Calu3 (cell line): ENCODE measurements at regions not wholly inside any gene's neighbourhood (a gene's known extent, or its start where the extent isn't known, plus 50 kb on each side); places are given as distances from the start of the nearest gene placed in this dataset.

ENCODE experiments used
- BruUV-seq: library from RNA; stranded (reverse); fragments of 400-500 nt; replicated peaks from 2 replicates; lab custom pipeline; 2021; lab: Mats Ljungman, UMichigan
- CTCF ChIA-PET: fragments of 300-600 bp; sonication (Branson Sonifier 250); formaldehyde crosslinking; loops from one replicate; lab custom pipeline; 2022; ENCODE audit warnings: antibody characterized with exemption; lab: Charles Lee
- DNase-seq: peaks from one replicate; pipeline ENCODE4 v3.0.0; 2022
- H3K27ac Mint-ChIP-seq: one replicate; pipeline ENCODE4 v1.8.0; 2022; ENCODE audit warnings: mixed read lengths; ENCODE audit not compliant: unreplicated experiment
- H3K27me3 Mint-ChIP-seq: one replicate; pipeline ENCODE4 v1.8.0; 2022; ENCODE audit warnings: mixed read lengths; ENCODE audit not compliant: unreplicated experiment
- H3K36me3 Mint-ChIP-seq: one replicate; pipeline ENCODE4 v1.8.0; 2022; ENCODE audit warnings: mild to moderate bottlenecking, moderate library complexity, mixed read lengths; ENCODE audit not compliant: insufficient read depth, unreplicated experiment
- H3K4me1 Mint-ChIP-seq: one replicate; pipeline ENCODE4 v1.8.0; 2022; ENCODE audit warnings: mild to moderate bottlenecking, low read depth, mixed read lengths; ENCODE audit not compliant: unreplicated experiment
- H3K4me3 Mint-ChIP-seq: one replicate; pipeline ENCODE4 v1.8.0; 2022; ENCODE audit warnings: mild to moderate bottlenecking, low read depth, moderate library complexity, mixed read lengths; ENCODE audit not compliant: unreplicated experiment
- H3K9me3 Mint-ChIP-seq: one replicate; pipeline ENCODE4 v1.8.0; 2022; ENCODE audit warnings: low read depth, mixed read lengths; ENCODE audit not compliant: unreplicated experiment
- intact Hi-C: fragments of 100-400 bp; cut with micrococcal nuclease; formaldehyde crosslinking; loops from one replicate; pipeline ENCODE4 v1.10.0; 2022; ENCODE audit not compliant: unreplicated experiment
- TF ChIP-seq, protein P1 (sequence below): fragments of 200-600 bp; IDR thresholded peaks from one replicate; pipeline ENCODE4 v1.8.0; 2022; ENCODE audit warnings: antibody characterized with exemption; ENCODE audit not compliant: unreplicated experiment

DNA sequence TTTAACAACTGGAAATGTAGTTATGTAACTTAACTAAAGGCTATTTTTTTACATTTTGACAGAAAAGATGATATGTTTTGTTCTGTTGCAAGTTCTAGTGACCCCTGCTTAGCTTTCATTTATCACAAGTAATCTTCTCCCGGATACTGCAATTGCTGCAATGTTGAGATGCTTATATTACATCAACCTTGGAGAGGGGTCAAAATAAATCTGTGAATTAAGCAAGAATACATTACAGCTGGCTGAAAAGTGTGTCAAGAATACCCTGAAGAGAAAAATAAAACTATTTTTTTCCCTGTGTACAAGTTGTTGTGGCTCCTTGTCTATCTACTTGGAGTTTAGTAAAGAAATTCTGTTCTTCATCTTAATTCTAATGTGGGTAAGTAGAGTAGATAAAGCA lies 232.1 kb upstream of the GOLIM4 start:
- Mint-ChIP-seq H3K36me3 (no peaks in the 10 kb centered on the region), H3K27me3 (no peaks in the 10 kb centered on the region), H3K9me3 (no peaks in the 10 kb centered on the region), H3K4me3 (no peak overlapping the region), H3K4me1 (no peaks in the 10 kb centered on the region), H3K27ac (no peak overlapping the region)
- CTCF ChIA-PET = no interaction called here
- BruUV-seq = no TSS peak
- TF ChIP-seq, protein P1, sequence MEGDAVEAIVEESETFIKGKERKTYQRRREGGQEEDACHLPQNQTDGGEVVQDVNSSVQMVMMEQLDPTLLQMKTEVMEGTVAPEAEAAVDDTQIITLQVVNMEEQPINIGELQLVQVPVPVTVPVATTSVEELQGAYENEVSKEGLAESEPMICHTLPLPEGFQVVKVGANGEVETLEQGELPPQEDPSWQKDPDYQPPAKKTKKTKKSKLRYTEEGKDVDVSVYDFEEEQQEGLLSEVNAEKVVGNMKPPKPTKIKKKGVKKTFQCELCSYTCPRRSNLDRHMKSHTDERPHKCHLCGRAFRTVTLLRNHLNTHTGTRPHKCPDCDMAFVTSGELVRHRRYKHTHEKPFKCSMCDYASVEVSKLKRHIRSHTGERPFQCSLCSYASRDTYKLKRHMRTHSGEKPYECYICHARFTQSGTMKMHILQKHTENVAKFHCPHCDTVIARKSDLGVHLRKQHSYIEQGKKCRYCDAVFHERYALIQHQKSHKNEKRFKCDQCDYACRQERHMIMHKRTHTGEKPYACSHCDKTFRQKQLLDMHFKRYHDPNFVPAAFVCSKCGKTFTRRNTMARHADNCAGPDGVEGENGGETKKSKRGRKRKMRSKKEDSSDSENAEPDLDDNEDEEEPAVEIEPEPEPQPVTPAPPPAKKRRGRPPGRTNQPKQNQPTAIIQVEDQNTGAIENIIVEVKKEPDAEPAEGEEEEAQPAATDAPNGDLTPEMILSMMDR = no peak
- no peak for DNase-seq
- intact Hi-C loops = no loop called here

DNA sequence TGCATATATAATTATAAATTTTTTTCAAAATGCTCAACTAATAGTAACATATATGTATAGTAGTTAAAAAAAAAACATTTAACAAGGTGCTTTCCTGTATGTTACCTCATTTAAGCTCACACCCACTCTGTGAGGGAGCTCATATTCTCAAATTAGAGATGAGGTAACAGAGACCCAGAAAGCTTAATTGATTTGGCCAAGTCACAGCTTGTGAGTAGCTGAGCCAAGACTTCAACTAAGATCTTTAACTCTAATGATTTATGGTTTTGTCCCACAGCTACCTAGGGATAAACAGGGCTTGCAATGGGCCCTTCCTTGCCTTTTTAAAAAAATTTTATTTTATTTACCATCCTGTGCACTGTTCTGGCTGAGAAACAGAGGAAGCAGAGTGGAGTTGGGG lies 230.0 kb upstream of the GOLIM4 start:
- Mint-ChIP-seq H3K4me1 (no peaks in the 10 kb centered on the region), H3K27ac (no peak overlapping the region), H3K36me3 (no peaks in the 10 kb centered on the region), H3K27me3 (no peaks in the 10 kb centered on the region), H3K4me3 (no peak overlapping the region), H3K9me3 (no peaks in the 10 kb centered on the region)
- BruUV-seq = no TSS peak
- TF ChIP-seq, protein P1 = no peak
- DNase-seq = no peak
- CTCF ChIA-PET = interaction anchor here (0.7 kb wide), 1 partner anchor 11 kb away, joined by 3 read pairs; no protein-coding TSS in a partner anchor
- intact Hi-C loops = no loop called here

DNA sequence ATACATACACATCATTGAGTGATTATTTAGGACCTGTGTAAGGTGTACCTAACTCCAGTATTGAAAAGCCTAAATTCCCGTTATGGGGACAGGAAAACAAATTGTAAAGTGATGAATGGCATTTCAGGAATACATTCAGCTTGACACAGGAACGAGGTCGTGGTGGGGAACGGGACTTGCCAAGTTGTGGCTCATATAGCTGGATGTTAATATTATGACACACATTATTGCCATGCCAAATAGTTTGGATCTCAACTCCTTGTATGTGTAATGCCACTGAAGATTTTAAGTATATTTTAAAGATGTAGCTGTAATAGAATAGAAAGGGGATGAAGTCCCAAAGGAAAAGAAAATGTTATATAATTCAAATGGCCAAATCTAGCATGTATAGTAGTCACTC lies 227.2 kb upstream of the GOLIM4 start:
- Mint-ChIP-seq H3K4me3 (no peak overlapping the region), H3K27ac (no peak overlapping the region), H3K4me1 (no peaks in the 10 kb centered on the region), H3K36me3 (no peaks in the 10 kb centered on the region), H3K27me3 (no peaks in the 10 kb centered on the region), H3K9me3 (no peaks in the 10 kb centered on the region)
- TF ChIP-seq, protein P1 = no peak
- no TSS peak for BruUV-seq
- intact Hi-C loops = no loop called here
- DNase-seq = no peak
- CTCF ChIA-PET = interaction anchor here (0.9 kb wide), 1 partner anchor 18 kb away, joined by 4 read pairs; no protein-coding TSS in a partner anchor

- intact Hi-C loops = no loop called here
- H3K9me3 Mint-ChIP-seq = no peaks in the 10 kb centered on the region
- no peaks in the 10 kb centered on the region for H3K27me3 Mint-ChIP-seq
- TF ChIP-seq, protein P1 = no peak
- H3K36me3 Mint-ChIP-seq = no peaks in the 10 kb centered on the region
- CTCF ChIA-PET = no interaction called here
- BruUV-seq = no TSS peak
- no peak overlapping the region for H3K4me3 Mint-ChIP-seq
- DNase-seq = no peak
- no peaks in the 10 kb centered on the region for H3K4me1 Mint-ChIP-seq
- no peak overlapping the region for H3K27ac Mint-ChIP-seq
Measured at GRCh38 chr3:168314166-168314565, 218.4 kb upstream of the GOLIM4 start.
